Thoracic aorta (tissue), 2 donors: ENCODE measurements at regions not wholly inside any gene's neighbourhood (a gene's known extent, or its start where the extent isn't known, plus 50 kb on each side); places are given as distances from the start of the nearest gene placed in this dataset.

Experiments
- ATAC-seq: fragments of 150-250 bp; one replicate; pipeline ENCODE4 v1.8.0; 2017; ENCODE audit warnings: low read depth; ENCODE audit not compliant: insufficient number of reproducible peaks, low FRiP score
- DNase-seq: peaks from one replicate; pipeline ENCODE4 v3.0.0-alpha.2; 2020; ENCODE audit warnings: low spot score
- H3K27ac ChIP-seq, 2 donors: fragments of 200-600 bp; sonication (generic); 1 replicate in 1 of 2; 2 replicates in 1 of 2; pipeline ENCODE4 v1.5.1; 2016; ENCODE audit warnings: mild to moderate bottlenecking in 2 of 2, moderate library complexity in 2 of 2
- H3K27me3 ChIP-seq: fragments of 200-600 bp; sonication (generic); replicated peaks from 2 replicates; pipeline ENCODE4 v1.6.0; 2016; ENCODE audit warnings: mild to moderate bottlenecking; ENCODE audit not compliant: insufficient read depth
- H3K36me3 ChIP-seq: fragments of 200-600 bp; sonication (generic); one replicate; pipeline ENCODE4 v1.5.1; 2016
- H3K4me1 ChIP-seq, 2 donors: fragments of 200-600 bp; sonication (generic); 1 replicate in 1 of 2; 2 replicates in 1 of 2; pipeline versions ENCODE4 v1.5.1 to v1.6.0; 2016; ENCODE audit warnings: low read depth in 2 of 2, mild to moderate bottlenecking in 1 of 2; ENCODE audit not compliant: control insufficient read depth in 1 of 2
- H3K4me3 ChIP-seq: fragments of 200-600 bp; sonication (generic); 2 replicates; pipeline ENCODE4 v1.5.1; 2016; ENCODE audit warnings: mild to moderate bottlenecking
- H3K9me3 ChIP-seq: fragments of 200-600 bp; sonication (generic); 2 replicates; pipeline ENCODE4 v1.5.1; 2016
- CTCF ChIP-seq: fragments of 200-600 bp; sonication (generic); IDR thresholded peaks from one replicate; pipeline ENCODE4 v1.5.1; 2019; ENCODE audit warnings: antibody characterized with exemption

- H3K27ac ChIP-seq: no peak overlapping the region
- H3K27me3 ChIP-seq: no peaks in the 10 kb centered on the region
- ATAC-seq (no peak), DNase-seq (no peak)
- H3K4me3 ChIP-seq: no peak overlapping the region
- H3K4me1 ChIP-seq: no peaks in the 10 kb centered on the region
- no peak for TF ChIP-seq CTCF
- H3K9me3 ChIP-seq: no peaks in the 10 kb centered on the region
- no peaks in the 10 kb centered on the region for H3K36me3 ChIP-seq
Observed at GRCh38 chr3:18790384-18790783, 357.9 kb upstream of the KCNH8 start.

- no peak for TF ChIP-seq CTCF
- no peaks in the 10 kb centered on the region for H3K9me3 ChIP-seq
- H3K27ac ChIP-seq: no peak overlapping the region
- no peak for ATAC-seq
- H3K4me3 ChIP-seq: no peak overlapping the region
- H3K4me1 ChIP-seq: no peaks in the 10 kb centered on the region
- H3K36me3 ChIP-seq: no peaks in the 10 kb centered on the region
- DNase-seq: no peak
- H3K27me3 ChIP-seq: no peaks in the 10 kb centered on the region
Observed at GRCh38 chr3:18789734-18790133, 358.6 kb upstream of the KCNH8 start.

- Histone ChIP-seq H3K27ac (no peak overlapping the region), H3K4me3 (no peak overlapping the region), H3K4me1 (no peaks in the 10 kb centered on the region), H3K27me3 (no peaks in the 10 kb centered on the region), H3K36me3 (no peaks in the 10 kb centered on the region), H3K9me3 (no peaks in the 10 kb centered on the region)
- TF ChIP-seq CTCF: no peak
- ATAC-seq: no peak
- no peak for DNase-seq
Observed at GRCh38 chr3:18787441-18787840, 360.9 kb upstream of the KCNH8 start.

- no peaks in the 10 kb centered on the region for H3K27me3 ChIP-seq
- H3K27ac ChIP-seq: no peak overlapping the region
- ATAC-seq (no peak), DNase-seq (no peak)
- TF ChIP-seq CTCF: no peak
- no peaks in the 10 kb centered on the region for H3K4me1 ChIP-seq
- H3K4me3 ChIP-seq: no peak overlapping the region
- no peaks in the 10 kb centered on the region for H3K9me3 ChIP-seq
- H3K36me3 ChIP-seq: no peaks in the 10 kb centered on the region
Observed at GRCh38 chr3:18786650-18787323, 361.5 kb upstream of the KCNH8 start.

GRCh38 chr3:18782191-18782590 is 357.1 kb upstream of the SATB1 start:
- no peaks in the 10 kb centered on the region for H3K9me3 ChIP-seq
- DNase-seq (no peak), ATAC-seq (no peak)
- no peaks in the 10 kb centered on the region for H3K27me3 ChIP-seq
- no peaks in the 10 kb centered on the region for H3K36me3 ChIP-seq
- H3K27ac ChIP-seq: no peak overlapping the region
- no peaks in the 10 kb centered on the region for H3K4me1 ChIP-seq
- no peak overlapping the region for H3K4me3 ChIP-seq
- TF ChIP-seq CTCF: no peak
